Stimulated activated effector memory CD8-positive, alpha-beta T cell treated with anti-CD3 and anti-CD28 coated beads, Interleukin-12 subunit alpha, Interleukin-12 subunit beta, amount 100 ng/mL, for 72 hours (primary cell): ENCODE measurements at regions not wholly inside any gene's neighbourhood (a gene's known extent, or its start where the extent isn't known, plus 50 kb on each side); places are given as distances from the start of the nearest gene placed in this dataset.

Experiments
- ATAC-seq: fragments of 150-1000 bp; cut with Tn5 transposase; 2 replicates; pipeline ENCODE4 v1.10.0; 2021
- DNase-seq, 2 donors: peaks; one replicate each; pipeline ENCODE4 v3.0.0; 2021 to 2022; ENCODE audit warnings: low spot score in 2 of 2
- H3K27ac Mint-ChIP-seq: one replicate; pipeline ENCODE4 v1.8.0; 2022; ENCODE audit warnings: mild to moderate bottlenecking, mixed read lengths
- H3K36me3 Mint-ChIP-seq: one replicate; pipeline ENCODE4 v1.8.0; 2022; ENCODE audit warnings: mild to moderate bottlenecking, mixed read lengths
- H3K4me1 Mint-ChIP-seq: one replicate; pipeline ENCODE4 v1.8.0; 2022; ENCODE audit warnings: mixed read lengths
- H3K4me3 Mint-ChIP-seq: one replicate; pipeline ENCODE4 v1.8.0; 2022; ENCODE audit warnings: mild to moderate bottlenecking, mixed read lengths
- H3K9me3 Mint-ChIP-seq: one replicate; pipeline ENCODE4 v1.8.0; 2022; ENCODE audit warnings: mixed read lengths

DNA sequence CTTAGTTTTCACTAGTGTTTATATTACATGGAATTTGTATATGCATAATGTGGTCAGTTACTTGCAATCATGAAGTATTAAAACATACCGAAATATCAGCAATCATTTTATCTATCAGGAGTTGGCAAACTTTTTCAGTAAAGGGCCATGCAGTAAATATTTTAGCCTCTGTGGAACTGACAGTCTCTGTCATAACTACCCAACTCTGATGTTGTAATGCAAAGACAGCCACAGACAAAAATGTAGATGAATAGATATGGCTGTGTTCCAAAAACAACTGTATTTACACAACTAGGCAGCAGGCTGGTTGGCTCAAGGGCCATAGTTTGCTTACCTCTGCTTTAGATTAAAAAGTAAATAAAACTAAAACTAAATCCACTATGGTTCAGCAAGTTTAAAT, 200.2 kb downstream of the HS3ST1 start:
- no peaks in the 10 kb centered on the region for H3K36me3 Mint-ChIP-seq
- peaks cover 3% of the 10 kb centered on the region for H3K9me3 Mint-ChIP-seq
- H3K4me3 Mint-ChIP-seq = no peak overlapping the region
- DNase-seq (no peak), ATAC-seq (no peak)
- H3K4me1 Mint-ChIP-seq = no peaks in the 10 kb centered on the region
- no peak overlapping the region for H3K27ac Mint-ChIP-seq

DNA sequence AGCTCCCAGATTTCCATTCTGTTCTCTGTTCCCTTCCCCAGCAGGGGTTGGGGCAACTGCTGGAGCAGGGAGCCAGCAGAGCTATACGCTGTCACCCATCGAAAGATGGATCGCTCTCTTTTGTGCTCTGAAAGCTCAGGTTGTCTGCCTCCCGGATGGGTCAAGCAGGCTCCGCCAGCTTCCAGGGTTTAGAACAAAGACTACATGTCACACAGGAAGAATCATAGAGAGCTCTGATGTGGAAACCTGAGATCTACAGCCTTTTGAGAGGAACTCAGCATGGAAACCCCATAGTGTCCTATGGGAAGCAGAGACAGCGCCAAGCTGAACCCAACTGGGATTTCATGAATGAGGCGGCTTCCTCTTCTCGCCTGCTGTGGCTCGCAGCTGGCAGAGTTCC, 205.4 kb downstream of the HS3ST1 start:
- H3K9me3 Mint-ChIP-seq = peaks cover 5% of the 10 kb centered on the region
- ATAC-seq (no peak), DNase-seq (no peak)
- no peaks in the 10 kb centered on the region for H3K36me3 Mint-ChIP-seq
- no peaks in the 10 kb centered on the region for H3K4me1 Mint-ChIP-seq
- no peak overlapping the region for H3K27ac Mint-ChIP-seq
- no peak overlapping the region for H3K4me3 Mint-ChIP-seq

DNA sequence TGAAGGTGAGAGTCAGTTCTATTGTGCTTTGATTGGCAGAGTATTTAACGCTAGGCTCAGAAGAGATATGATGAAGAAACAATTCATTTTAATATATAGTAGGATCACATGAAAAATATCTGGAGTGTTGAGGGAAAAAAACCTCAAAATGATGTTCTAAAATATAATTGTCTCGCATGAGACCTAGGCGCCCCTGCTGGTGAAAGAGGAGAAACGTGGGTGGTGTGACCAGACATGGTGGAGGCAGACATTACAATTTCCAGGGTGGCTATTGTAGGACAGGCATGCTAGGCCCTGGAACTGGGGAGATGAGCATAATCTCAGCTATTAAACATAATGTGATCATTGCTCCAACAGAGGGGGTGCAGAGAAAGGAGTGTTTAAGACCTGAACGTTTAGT, 210.0 kb downstream of the HS3ST1 start:
- no peak overlapping the region for H3K27ac Mint-ChIP-seq
- H3K9me3 Mint-ChIP-seq = peaks cover 2% of the 10 kb centered on the region
- ATAC-seq (no peak), DNase-seq (no peak)
- H3K36me3 Mint-ChIP-seq = no peaks in the 10 kb centered on the region
- no peak overlapping the region for H3K4me3 Mint-ChIP-seq
- no peaks in the 10 kb centered on the region for H3K4me1 Mint-ChIP-seq

DNA sequence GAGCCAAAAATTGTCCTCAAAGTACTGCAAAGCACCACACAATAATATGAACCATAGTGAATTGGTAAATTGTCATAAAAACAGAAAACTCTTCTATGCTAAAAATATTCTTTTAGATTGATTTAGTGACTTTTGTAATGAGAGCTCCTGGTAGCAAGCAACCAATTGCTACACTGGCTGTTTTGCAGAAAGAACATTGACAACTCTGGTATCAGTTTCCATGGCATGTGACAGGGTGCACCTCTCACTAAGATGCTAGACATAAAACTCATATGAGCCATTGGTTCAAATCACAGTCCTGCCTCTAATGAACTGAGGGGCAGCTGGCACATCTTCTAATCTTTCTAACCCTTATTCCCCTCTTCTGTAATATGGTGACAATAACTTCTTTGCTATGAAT, 212.2 kb downstream of the HS3ST1 start:
- no peaks in the 10 kb centered on the region for H3K9me3 Mint-ChIP-seq
- no peak overlapping the region for H3K27ac Mint-ChIP-seq
- H3K4me1 Mint-ChIP-seq = no peaks in the 10 kb centered on the region
- H3K4me3 Mint-ChIP-seq = no peak overlapping the region
- ATAC-seq = no peak
- H3K36me3 Mint-ChIP-seq = no peaks in the 10 kb centered on the region
- no peak for DNase-seq

DNA sequence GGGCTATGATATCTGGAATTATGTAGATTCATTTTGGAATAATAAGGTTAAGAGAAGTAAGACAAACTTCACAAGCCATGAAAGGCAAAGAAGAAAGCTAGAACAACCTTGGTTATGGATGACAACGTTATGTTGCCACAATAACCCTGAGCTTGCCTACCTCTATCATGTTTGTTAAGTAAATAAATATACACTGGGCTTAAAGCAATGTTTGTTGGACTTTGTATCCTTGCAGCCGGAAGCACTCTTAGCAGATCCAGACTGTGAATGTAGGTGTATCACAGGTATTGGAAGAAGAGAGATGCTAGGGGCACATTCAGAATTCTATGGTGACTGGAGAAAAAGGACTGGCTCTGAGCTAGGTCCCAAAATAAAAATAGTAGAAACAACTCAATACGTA, 214.4 kb downstream of the HS3ST1 start:
- ATAC-seq = no peak
- Mint-ChIP-seq H3K36me3 (no peaks in the 10 kb centered on the region), H3K4me1 (no peaks in the 10 kb centered on the region), H3K4me3 (no peak overlapping the region), H3K9me3 (no peaks in the 10 kb centered on the region), H3K27ac (no peak overlapping the region)
- no peak for DNase-seq

DNA sequence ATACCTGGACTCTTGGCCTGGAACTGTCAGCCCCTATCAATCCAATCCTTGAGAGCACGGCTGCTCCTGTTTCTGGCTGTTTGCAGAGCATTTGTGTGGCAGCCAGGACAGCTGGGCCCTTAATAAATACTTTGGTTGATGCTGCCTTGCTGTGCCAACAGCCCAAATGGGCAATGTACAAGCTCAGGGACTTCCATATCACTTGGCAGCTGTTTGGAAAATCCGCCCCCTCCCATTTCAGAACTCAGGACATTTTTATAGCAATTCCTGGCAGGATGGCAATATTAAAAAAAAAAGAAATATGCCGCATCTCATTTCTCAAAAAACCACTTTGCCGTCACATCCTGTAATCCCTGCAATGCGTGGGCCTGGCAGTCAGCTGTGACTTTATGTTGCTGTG, 218.9 kb downstream of the HS3ST1 start:
- H3K4me1 Mint-ChIP-seq = no peaks in the 10 kb centered on the region
- peaks cover 5% of the 10 kb centered on the region for H3K9me3 Mint-ChIP-seq
- no peak overlapping the region for H3K4me3 Mint-ChIP-seq
- no peaks in the 10 kb centered on the region for H3K36me3 Mint-ChIP-seq
- DNase-seq = no peak
- no peak overlapping the region for H3K27ac Mint-ChIP-seq
- no peak for ATAC-seq

DNA sequence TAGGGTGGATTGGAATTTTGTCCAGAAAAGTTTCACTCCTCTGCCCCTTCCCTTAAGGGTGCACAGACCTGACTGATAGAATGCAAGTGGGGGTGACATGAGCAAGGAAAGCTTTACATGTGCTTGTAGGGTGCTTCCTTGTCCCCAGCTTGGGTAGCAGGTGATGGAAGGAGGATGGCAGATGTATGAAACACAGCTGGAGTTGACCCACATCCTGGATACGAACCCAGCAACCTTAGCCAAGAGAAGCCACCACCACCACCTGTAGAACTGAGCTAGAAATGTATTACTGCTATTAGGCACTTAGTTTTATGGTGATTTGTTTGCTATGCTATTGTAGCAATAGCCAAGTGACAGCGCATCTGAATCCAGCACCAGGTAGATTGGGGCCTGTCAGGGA, 227.4 kb downstream of the HS3ST1 start:
- no peak overlapping the region for H3K4me3 Mint-ChIP-seq
- no peak overlapping the region for H3K27ac Mint-ChIP-seq
- ATAC-seq (no peak), DNase-seq (no peak)
- no peaks in the 10 kb centered on the region for H3K4me1 Mint-ChIP-seq
- H3K9me3 Mint-ChIP-seq = no peaks in the 10 kb centered on the region
- no peaks in the 10 kb centered on the region for H3K36me3 Mint-ChIP-seq

DNA sequence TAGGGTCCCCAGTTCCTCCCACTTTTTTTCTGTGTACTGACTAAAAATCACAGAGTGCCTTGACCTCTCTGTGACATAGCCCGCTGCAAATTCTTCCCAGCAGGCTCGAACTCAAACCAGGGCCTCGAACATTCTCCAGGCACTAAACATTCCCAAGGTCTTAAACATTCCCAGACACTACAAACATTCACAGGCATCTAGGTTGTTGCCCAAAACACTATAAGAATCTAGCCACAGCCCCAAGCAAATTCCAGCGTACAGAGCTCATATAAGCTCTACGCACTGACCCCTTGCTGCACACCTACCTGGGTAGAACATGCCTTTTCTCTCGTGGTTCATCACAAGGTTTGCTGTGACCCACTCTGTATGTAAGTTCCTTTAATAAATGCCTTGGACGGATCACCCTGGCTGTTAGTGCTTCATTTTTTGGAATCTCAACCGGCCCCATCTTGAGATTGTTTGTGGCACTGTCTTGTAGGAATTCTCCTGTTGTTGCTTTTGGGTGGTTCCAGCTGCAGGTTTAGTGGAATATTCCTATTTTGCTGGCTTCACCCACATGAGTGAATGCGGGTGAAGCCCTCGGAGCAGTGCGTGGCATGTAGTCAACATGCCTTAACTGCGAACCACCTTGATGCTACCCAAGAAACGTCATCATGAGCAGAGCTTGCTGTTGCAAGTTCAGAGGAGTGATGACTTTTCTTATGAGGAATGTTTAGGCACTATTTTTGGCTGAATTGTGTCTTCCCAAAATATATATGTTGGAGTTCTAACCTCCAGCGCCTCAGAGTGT, 230.0 kb downstream of the HS3ST1 start:
- Mint-ChIP-seq H3K36me3 (no peaks in the 10 kb centered on the region), H3K27ac (no peak overlapping the region), H3K4me1 (no peaks in the 10 kb centered on the region), H3K9me3 (no peaks in the 10 kb centered on the region), H3K4me3 (no peak overlapping the region)
- ATAC-seq = no peak
- DNase-seq = no peak

DNA sequence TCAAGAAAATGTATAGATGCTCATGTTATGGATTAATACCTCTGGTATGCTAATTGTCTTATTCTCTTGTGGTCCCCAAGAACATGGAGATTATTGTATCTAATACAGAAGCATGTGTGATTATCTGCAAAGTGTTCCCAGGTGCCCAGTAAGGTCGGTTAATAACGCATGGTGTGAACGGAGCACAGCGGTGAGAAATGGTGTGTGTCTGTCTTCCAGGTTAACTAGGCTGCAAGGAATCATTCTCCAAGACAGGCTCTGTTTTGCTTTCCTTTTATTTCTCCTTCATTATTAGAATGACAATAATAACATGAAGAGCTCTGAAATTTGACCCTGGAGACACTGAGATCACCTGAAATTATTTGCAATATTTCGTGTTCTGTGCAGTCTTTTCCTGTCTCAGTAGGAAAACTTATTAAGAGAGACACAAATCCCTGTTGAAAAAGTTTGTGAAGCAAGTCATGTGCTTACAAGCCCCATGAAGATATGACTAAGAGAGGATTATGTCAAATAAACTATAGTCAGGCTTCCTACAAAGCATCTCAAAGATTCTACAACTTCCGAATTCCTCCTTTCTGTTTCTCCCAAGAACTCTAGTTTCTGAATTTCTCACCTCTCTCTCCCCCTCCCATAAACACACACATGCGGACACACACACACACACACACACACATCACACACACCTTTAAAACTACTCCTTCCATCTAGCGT, 230.9 kb downstream of the HS3ST1 start:
- H3K27ac Mint-ChIP-seq = no peak overlapping the region
- no peak overlapping the region for H3K4me3 Mint-ChIP-seq
- ATAC-seq (no peak), DNase-seq (no peak)
- H3K36me3 Mint-ChIP-seq = no peaks in the 10 kb centered on the region
- no peaks in the 10 kb centered on the region for H3K9me3 Mint-ChIP-seq
- H3K4me1 Mint-ChIP-seq = no peaks in the 10 kb centered on the region

DNA sequence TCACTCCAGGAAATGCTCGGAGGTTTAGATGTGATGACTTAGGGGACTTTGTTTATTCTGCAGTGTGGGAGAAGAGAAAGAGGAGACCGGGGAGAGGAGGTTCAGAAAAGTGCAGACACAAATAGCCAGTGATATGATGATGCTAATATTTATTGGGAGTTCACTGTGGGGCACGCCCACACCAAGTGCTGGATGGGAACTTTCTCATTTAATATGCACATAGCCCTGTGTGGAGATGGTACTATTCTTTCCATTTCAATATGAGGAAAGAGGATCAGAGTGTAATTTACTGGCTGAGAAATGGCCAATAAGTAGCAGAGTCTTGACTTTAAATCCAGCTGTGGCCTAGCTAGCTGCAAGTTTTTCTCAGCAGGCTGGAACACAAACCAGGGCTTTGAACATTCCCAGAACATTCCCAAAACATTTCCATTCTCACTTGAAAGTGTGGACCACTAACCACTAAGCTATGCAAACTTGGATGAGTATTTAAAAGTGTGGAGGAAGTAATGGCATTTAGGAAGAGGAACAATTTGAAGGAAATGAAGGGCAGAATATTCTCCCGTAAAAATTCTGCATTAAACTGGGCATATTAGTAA, 231.7 kb downstream of the HS3ST1 start:
- Mint-ChIP-seq H3K4me3 (no peak overlapping the region), H3K27ac (no peak overlapping the region), H3K9me3 (peaks cover 2% of the 10 kb centered on the region), H3K4me1 (no peaks in the 10 kb centered on the region), H3K36me3 (no peaks in the 10 kb centered on the region)
- DNase-seq (no peak), ATAC-seq (no peak)

DNA sequence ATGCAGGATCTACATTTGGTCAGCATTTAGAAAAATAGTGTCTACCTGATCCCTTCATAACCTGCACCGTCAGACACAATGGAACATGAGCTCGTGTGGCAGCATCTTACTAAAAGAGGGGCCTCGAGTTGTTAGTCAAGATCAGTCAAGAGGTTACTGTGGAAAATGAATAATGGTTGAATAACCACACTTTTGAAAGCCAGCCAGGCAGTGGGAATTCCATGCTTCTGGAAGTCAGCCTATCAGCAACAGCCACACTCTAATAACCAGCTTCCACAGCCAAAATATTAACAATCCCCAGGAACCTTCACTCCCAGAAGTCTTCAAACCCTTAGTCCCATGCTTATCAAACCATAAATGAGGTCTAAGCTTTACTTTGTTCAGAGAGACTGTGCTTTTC, 234.3 kb downstream of the HS3ST1 start:
- ATAC-seq (no peak), DNase-seq (no peak)
- Mint-ChIP-seq H3K36me3 (no peaks in the 10 kb centered on the region), H3K4me1 (peaks cover 9% of the 10 kb centered on the region), H3K9me3 (peaks cover 2% of the 10 kb centered on the region), H3K4me3 (no peak overlapping the region), H3K27ac (no peak overlapping the region)

DNA sequence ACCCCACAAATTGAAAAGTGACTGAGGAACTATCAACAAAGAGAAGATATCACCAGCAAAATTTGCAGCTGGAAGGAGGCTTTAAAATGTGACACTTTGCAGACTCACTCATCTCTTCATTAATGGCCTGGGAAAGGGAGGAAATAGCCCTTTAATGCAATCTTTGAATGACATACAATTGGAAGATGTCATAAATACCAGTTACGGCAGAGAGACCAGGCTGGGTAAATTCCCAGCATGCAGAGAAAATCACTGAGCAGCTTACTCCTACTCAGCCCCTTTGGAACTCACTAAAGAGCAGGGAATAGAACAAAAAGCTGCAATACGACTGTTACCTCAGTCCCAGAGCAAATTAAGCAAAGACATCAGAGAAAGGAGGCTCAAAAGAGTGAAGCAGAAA, 238.9 kb downstream of the HS3ST1 start:
- ATAC-seq = no peak
- peaks cover 9% of the 10 kb centered on the region for H3K4me1 Mint-ChIP-seq
- H3K9me3 Mint-ChIP-seq = peaks cover 2% of the 10 kb centered on the region
- no peak overlapping the region for H3K4me3 Mint-ChIP-seq
- H3K36me3 Mint-ChIP-seq = no peaks in the 10 kb centered on the region
- DNase-seq = no peak
- H3K27ac Mint-ChIP-seq = no peak overlapping the region

DNA sequence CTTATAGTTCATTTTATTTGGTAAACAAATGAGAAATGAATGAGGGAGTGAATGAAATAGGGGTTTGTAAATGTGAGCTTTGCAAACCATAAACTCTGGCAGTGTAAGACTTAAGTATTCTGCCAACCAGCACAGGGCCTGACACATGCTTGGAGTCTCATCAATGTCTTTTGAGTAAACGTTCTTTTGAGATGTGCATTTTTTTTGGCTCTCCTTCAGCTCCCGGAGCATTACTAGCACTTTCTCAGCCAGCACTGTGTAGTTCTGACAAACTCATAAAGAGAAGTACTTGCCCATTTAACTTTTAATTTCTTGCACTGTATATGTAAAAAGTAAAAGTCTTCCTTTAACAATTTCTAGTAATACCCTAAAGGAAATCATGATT, 245.3 kb downstream of the HS3ST1 start:
- ATAC-seq (no peak), DNase-seq (no peak)
- Mint-ChIP-seq H3K36me3 (no peaks in the 10 kb centered on the region), H3K4me3 (no peak overlapping the region), H3K4me1 (no peaks in the 10 kb centered on the region), H3K9me3 (peaks cover 2% of the 10 kb centered on the region), H3K27ac (no peak overlapping the region)

DNA sequence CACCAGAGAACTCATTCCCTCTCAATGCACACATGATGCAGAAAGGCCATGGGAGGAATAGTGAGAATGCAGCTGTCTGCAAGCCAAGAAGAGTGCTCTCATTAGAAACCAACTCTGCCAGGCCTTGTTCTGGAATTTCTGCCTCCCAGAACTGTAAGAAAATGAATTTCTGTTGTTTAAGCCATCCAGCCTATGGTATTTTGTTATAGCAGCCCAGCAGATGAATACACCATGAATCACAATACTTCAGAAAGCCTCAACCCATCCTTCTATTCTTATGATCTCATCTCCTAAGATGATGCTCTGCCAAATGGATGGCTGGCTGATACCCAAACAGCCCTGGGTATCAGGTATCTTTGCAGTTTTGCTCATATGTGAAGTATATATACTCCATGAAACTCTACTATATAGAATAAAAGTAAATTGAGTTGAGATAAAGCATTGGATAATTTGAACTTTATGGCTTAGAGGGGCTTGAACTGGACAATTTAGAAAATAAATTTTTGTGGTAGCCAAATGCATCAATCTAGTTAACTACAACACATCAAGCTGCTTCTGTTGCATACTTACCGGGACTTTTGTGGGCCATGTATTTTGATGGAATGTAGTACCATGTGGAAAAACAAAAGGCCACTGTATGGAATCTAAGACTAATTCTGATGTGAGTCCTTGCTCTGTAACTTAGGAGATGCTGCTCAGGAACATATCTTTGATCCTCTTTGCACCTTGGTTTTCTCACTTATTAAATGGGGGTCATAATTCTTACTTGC, 245.9 kb downstream of the HS3ST1 start:
- Mint-ChIP-seq H3K27ac (no peak overlapping the region), H3K9me3 (peaks cover 2% of the 10 kb centered on the region), H3K36me3 (no peaks in the 10 kb centered on the region), H3K4me1 (no peaks in the 10 kb centered on the region), H3K4me3 (no peak overlapping the region)
- DNase-seq (no peak), ATAC-seq (peak; percentile 72)

DNA sequence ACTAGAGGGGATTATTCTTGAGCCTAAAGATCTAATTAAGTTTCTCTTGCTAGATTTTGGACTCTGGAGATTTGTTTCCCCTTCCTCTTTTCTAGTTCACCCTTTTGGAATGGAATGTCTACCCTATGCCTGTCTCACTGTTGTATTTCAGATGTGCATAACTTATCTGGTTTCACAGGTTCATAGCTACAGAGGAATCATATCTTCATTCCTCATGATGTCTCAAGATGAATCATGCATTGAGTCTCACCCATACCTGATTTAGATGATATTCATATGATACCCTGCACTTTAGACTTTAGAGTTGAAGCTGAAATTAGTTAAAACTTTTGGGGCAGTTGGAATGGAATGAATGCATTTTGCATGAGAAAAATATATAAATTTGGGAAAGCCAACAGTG, 246.7 kb downstream of the HS3ST1 start:
- DNase-seq = no peak
- no peaks in the 10 kb centered on the region for H3K36me3 Mint-ChIP-seq
- ATAC-seq = peak; percentile 55
- no peaks in the 10 kb centered on the region for H3K4me1 Mint-ChIP-seq
- H3K9me3 Mint-ChIP-seq = peaks cover 2% of the 10 kb centered on the region
- no peak overlapping the region for H3K4me3 Mint-ChIP-seq
- H3K27ac Mint-ChIP-seq = no peak overlapping the region
